G401 (cell line): ENCODE measurements at regions not wholly inside any gene's neighbourhood (a gene's known extent, or its start where the extent isn't known, plus 50 kb on each side); places are given as distances from the start of the nearest gene placed in this dataset.
"Not testable (repeated sequence)": the region's sequence is repeated elsewhere in the genome, so short reads cannot be mapped to it uniquely, and the experiment has no call there.

ENCODE experiments used
- DNase-seq: peaks from one replicate; pipeline ENCODE4 v3.0.0-alpha.2; 2015; ENCODE audit warnings: low spot score
- in situ Hi-C: cut with HindIII; loops from 2 replicates; pipeline ENCODE4 v1.10.0; 2016; ENCODE audit warnings: low sequenced_read_pairs, mixed read lengths

- in situ Hi-C loops = no loop called here
- DNase-seq = no peak
These were observed 227.6 kb upstream of the HNRNPA3 start for GRCh38 chr2:176984987-176985386.

- DNase-seq = no peak
- in situ Hi-C loops = no loop called here
These were observed 226.7 kb upstream of the HNRNPA3 start for GRCh38 chr2:176985871-176986270.

- no peak for DNase-seq
- in situ Hi-C loops = no loop called here
These were observed 226.1 kb upstream of the HNRNPA3 start for GRCh38 chr2:176986487-176986886.

- DNase-seq = peak; percentile 77
- in situ Hi-C loops = no loop called here
These were observed 221.2 kb upstream of the HNRNPA3 start for GRCh38 chr2:176991411-176991810.

- in situ Hi-C loops = no loop called here
- no peak for DNase-seq
These were observed 215.4 kb upstream of the HNRNPA3 start for GRCh38 chr2:176997074-176997791.

GRCh38 chr2:176997792-176998169 lies 214.8 kb upstream of the HNRNPA3 start:
- in situ Hi-C loops = no loop called here
- DNase-seq = no peak

- in situ Hi-C loops = no loop called here
These were observed 213.3 kb upstream of the HNRNPA3 start for GRCh38 chr2:176999301-176999700.

GRCh38 chr2:177000061-177000714 lies 212.4 kb upstream of the HNRNPA3 start:
- in situ Hi-C loops = no loop called here
- DNase-seq = no peak

More at GRCh38 chr2:176999301-176999700, 213.3 kb upstream of the HNRNPA3 start:
- no peak for DNase-seq

- DNase-seq = no peak
- in situ Hi-C loops = no loop called here
These were observed 211.9 kb upstream of the HNRNPA3 start for GRCh38 chr2:177000715-177001072.

GRCh38 chr2:177001334-177001733 lies 211.3 kb upstream of the HNRNPA3 start:
- DNase-seq = no peak
- in situ Hi-C loops = no loop called here

GRCh38 chr2:177002983-177003382 lies 209.6 kb upstream of the HNRNPA3 start:
- DNase-seq = no peak
- in situ Hi-C loops = no loop called here

- in situ Hi-C loops, DNase-seq: not testable (repeated sequence)
These were observed 204.9 kb upstream of the HNRNPA3 start for GRCh38 chr2:177007726-177008125.

GRCh38 chr2:177008662-177009061 lies 203.9 kb upstream of the HNRNPA3 start:
- DNase-seq, in situ Hi-C loops: not testable (repeated sequence)

- in situ Hi-C loops = no loop called here
- no peak for DNase-seq
These were observed 202.4 kb upstream of the HNRNPA3 start for GRCh38 chr2:177010146-177010545.

- in situ Hi-C loops = no loop called here
- no peak for DNase-seq
These were observed 201.7 kb upstream of the HNRNPA3 start for GRCh38 chr2:177010861-177011260.

- no peak for DNase-seq
- in situ Hi-C loops = no loop called here
These were observed 197.6 kb upstream of the HNRNPA3 start for GRCh38 chr2:177014946-177015345.

- peak; percentile 69 for DNase-seq
- in situ Hi-C loops = no loop called here
These were observed 197.2 kb upstream of the HNRNPA3 start for GRCh38 chr2:177015356-177015923.

- DNase-seq = no peak
- in situ Hi-C loops = no loop called here
These were observed 192.0 kb upstream of the HNRNPA3 start for GRCh38 chr2:177020524-177021119.

- no peak for DNase-seq
These were observed 190.8 kb upstream of the HNRNPA3 start for GRCh38 chr2:177021706-177022343.

GRCh38 chr2:177024765-177025164 lies 187.8 kb upstream of the HNRNPA3 start:
- in situ Hi-C loops = no loop called here
- no peak for DNase-seq

More at GRCh38 chr2:177021706-177022343, 190.8 kb upstream of the HNRNPA3 start:
- in situ Hi-C loops = no loop called here
